GM12878 (cell line): ENCODE measurements at regions not wholly inside any gene's neighbourhood (a gene's known extent, or its start where the extent isn't known, plus 50 kb on each side); places are given as distances from the start of the nearest gene placed in this dataset.

Source experiments
- ATAC-seq: fragments of 200-7000 bp; cut with Tn5 transposase; 3 replicates; pipeline ENCODE4 v1.9.1; 2020; ENCODE audit warnings: mild to moderate bottlenecking, moderate library complexity
- BruUV-seq: library from RNA; stranded (reverse); fragments of 400-500 nt; replicated peaks from 2 replicates; lab custom pipeline; 2021; lab: Mats Ljungman, UMichigan
- CTCF ChIA-PET: fragments of 300-600 bp; sonication (Branson Sonifier 250); formaldehyde crosslinking; extraction: SDS; loops from one replicate; lab custom pipeline; 2021; ENCODE audit warnings: inconsistent platforms; lab: Yijun Ruan, JAX
- POLR2A ChIA-PET: fragments of 350-600 bp; formaldehyde crosslinking; extraction: SDS; loops from one replicate; lab custom pipeline; 2021; ENCODE audit warnings: inconsistent platforms; lab: Charles Lee
- RAD21 ChIA-PET: fragments of 300-600 bp; sonication (Branson Sonifier 250); formaldehyde crosslinking; loops from one replicate; lab custom pipeline; 2023; ENCODE audit warnings: antibody characterized with exemption; ENCODE audit not compliant: unreplicated experiment; lab: Charles Lee
- SMC1A ChIA-PET: fragments of 300-600 bp; sonication (Branson Sonifier 250); formaldehyde crosslinking; loops from one replicate; lab custom pipeline; 2023; ENCODE audit not compliant: unreplicated experiment, uncharacterized antibody; lab: Charles Lee
- DNase-seq: peaks from one replicate; pipeline ENCODE4 v3.0.0-alpha.2; 2011; ENCODE audit warnings: low read depth, low spot score
- FAIRE-seq: peaks from 3 replicates; lab custom pipeline; 2011; peaks lifted over from hg19 to GRCh38; lab: Jason Lieb, UNC
- H2AFZ ChIP-seq: 2 replicates; pipeline ENCODE4 v1.6.0; 2011; ENCODE audit warnings: low read depth, low read length, control low read depth; ENCODE audit not compliant: control insufficient read depth
- H3K27ac ChIP-seq: 2 replicates; pipeline ENCODE4 v1.5.1; 2011; ENCODE audit warnings: control low read depth; ENCODE audit not compliant: control insufficient read depth, insufficient read depth
- H3K27me3 ChIP-seq, 2 experiments: replicated peaks in 1 of 2; 2 replicates each; pipeline versions ENCODE4 v1.6.0 to v1.6.1; 2011; ENCODE audit warnings: low read length in 1 of 2; ENCODE audit not compliant: control insufficient read depth in 2 of 2, insufficient read depth in 2 of 2
- H3K36me3 ChIP-seq, 2 experiments: 2 replicates each; pipeline ENCODE4 v1.5.1; 2011; ENCODE audit warnings: low read length in 1 of 2; ENCODE audit not compliant: control insufficient read depth in 2 of 2, insufficient read depth in 2 of 2
- H3K4me1 ChIP-seq: 2 replicates; pipeline ENCODE4 v1.6.1; 2011; ENCODE audit warnings: mild to moderate bottlenecking, low read length, moderate library complexity, mixed read lengths; ENCODE audit not compliant: control insufficient read depth, insufficient read depth
- H3K4me2 ChIP-seq: 2 replicates; pipeline ENCODE4 v1.6.0; 2011; ENCODE audit warnings: control low read depth; ENCODE audit not compliant: control insufficient read depth, insufficient read depth
- H3K4me3 ChIP-seq: fragments of 200-600 bp; sonication (generic); 2 replicates; pipeline ENCODE4 v1.5.1; 2016
- H3K79me2 ChIP-seq: 2 replicates; pipeline ENCODE4 v1.6.0; 2011; ENCODE audit warnings: low read length; ENCODE audit not compliant: control insufficient read depth, insufficient read depth
- H3K9ac ChIP-seq: 2 replicates; pipeline ENCODE4 v1.8.0; 2011; ENCODE audit warnings: low read length, control low read depth, mixed read lengths; ENCODE audit not compliant: control insufficient read depth, insufficient read depth
- H3K9me3 ChIP-seq: replicated peaks from 3 replicates; pipeline ENCODE4 v1.5.1; 2011; ENCODE audit warnings: mild to moderate bottlenecking, low read length; ENCODE audit not compliant: control insufficient read depth, insufficient read depth
- H4K20me1 ChIP-seq: 2 replicates; pipeline ENCODE4 v1.6.0; 2011; ENCODE audit not compliant: control insufficient read depth, insufficient read depth
- CREB1 ChIP-seq: IDR thresholded peaks from 2 replicates; pipeline ENCODE4 v1.6.1; 2012; ENCODE audit warnings: low read depth, mild to moderate bottlenecking, inconsistent platforms
- EP300 ChIP-seq, 2 experiments: fragments of 150-350 bp in 1 of 2; IDR thresholded peaks; 2 replicates each; pipeline ENCODE4 v1.6.1; 2011 to 2012; ENCODE audit warnings: low read depth in 2 of 2, low read length in 2 of 2, borderline replicate concordance in 1 of 2, improper control_type of control experiment in 1 of 2, inconsistent platforms in 1 of 2; ENCODE audit not compliant: control insufficient read depth in 1 of 2
- HDGF ChIP-seq: fragments of 450-650 bp; IDR thresholded peaks from 2 replicates; pipeline ENCODE4 v1.6.1; 2016; ENCODE audit warnings: antibody characterized with exemption
- LARP7 ChIP-seq: fragments of 450-650 bp; IDR thresholded peaks from 2 replicates; pipeline ENCODE4 v1.6.1; 2017; ENCODE audit warnings: mild to moderate bottlenecking
- MTA2 ChIP-seq: fragments of 450-650 bp; IDR thresholded peaks from 2 replicates; pipeline ENCODE4 v1.6.1; 2016; ENCODE audit warnings: low read depth, mild to moderate bottlenecking, moderate library complexity
- NR2F1 ChIP-seq: fragments of 450-650 bp; conservative IDR thresholded peaks from 2 replicates; pipeline ENCODE4 v1.6.1; 2017; ENCODE audit warnings: mild to moderate bottlenecking
- SMAD1 ChIP-seq: fragments of 450-650 bp; IDR thresholded peaks from 2 replicates; pipeline ENCODE4 v1.6.1; 2018; ENCODE audit warnings: mild to moderate bottlenecking, low read depth; ENCODE audit not compliant: partially characterized antibody
- SREBF2 ChIP-seq: IDR thresholded peaks from 2 replicates; pipeline ENCODE4 v1.6.1; 2012; ENCODE audit warnings: mild to moderate bottlenecking, low read length
- STAT3 ChIP-seq: IDR thresholded peaks from 2 replicates; pipeline ENCODE4 v1.6.1; 2011; ENCODE audit warnings: low read depth, low read length, improper control_type of control experiment
- WGBS: methylation state at CpG from one replicate; pipeline ENCODE4 v1.1.6; 2016; ENCODE audit warnings: low lambda C conversion rate; ENCODE audit not compliant: insufficient replicate concordance, insufficient coverage; ENCODE audit errors: missing lambda C conversion rate; 5-methylcytosine and 5-hydroxymethylcytosine counted together
- in situ Hi-C: fragments of 300-500 bp; cut with MboI; formaldehyde crosslinking; loops from 9 replicates; pipeline ENCODE4 v1.14.3; 2018; ENCODE audit warnings: mixed read lengths
- intact Hi-C: fragments of 100-400 bp; cut with micrococcal nuclease; formaldehyde crosslinking; loops from one replicate; pipeline ENCODE4 v1.14.2; 2022; ENCODE audit not compliant: unreplicated experiment
- TF ChIP-seq, protein P1 (sequence below): fragments of 450-650 bp; IDR thresholded peaks from 2 replicates; pipeline ENCODE4 v1.6.1; 2017; ENCODE audit warnings: borderline replicate concordance
- TF ChIP-seq, protein P2 (sequence below): fragments of 450-650 bp; IDR thresholded peaks from 2 replicates; pipeline ENCODE4 v1.6.1; 2018; ENCODE audit warnings: mild to moderate bottlenecking, low read depth, moderate library complexity; ENCODE audit not compliant: partially characterized antibody

DNA sequence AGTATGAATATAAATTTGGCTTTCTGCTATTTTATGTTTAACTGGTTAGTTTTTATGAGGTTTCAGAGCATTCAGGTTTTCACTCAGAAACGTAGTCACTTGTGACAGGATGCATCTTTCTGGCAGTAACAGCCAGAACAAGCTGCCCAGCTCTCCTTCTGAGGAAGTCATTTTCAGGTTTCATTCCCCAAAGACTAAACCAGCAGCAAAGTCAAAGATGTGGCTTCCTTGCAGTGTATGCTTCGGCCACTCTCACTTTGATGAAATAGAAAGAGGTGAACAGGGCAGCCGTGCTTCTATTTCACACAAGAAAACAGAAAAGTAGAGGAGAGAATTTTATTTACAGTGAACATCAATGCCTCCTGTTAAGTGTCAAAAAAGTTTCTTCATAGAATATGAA is 469.1 kb downstream of the BTBD3 start:
- SMC1A ChIA-PET = no interaction called here
- POLR2A ChIA-PET = no interaction called here
- Histone ChIP-seq H3K79me2 (no peaks in the 10 kb centered on the region), H3K27ac (no peak overlapping the region), H3K9ac (no peak overlapping the region), H3K4me2 (no peak overlapping the region), H4K20me1 (no peaks in the 10 kb centered on the region), H3K27me3 (no peaks in the 10 kb centered on the region), H3K9me3 (no peaks in the 10 kb centered on the region), H3K4me3 (no peak overlapping the region), H3K36me3 (no peaks in the 10 kb centered on the region), H2AFZ (no peak overlapping the region), H3K4me1 (no peaks in the 10 kb centered on the region)
- no peak for TF ChIP-seq SMAD1
- TF ChIP-seq STAT3 = no peak
- TF ChIP-seq, protein P1, sequence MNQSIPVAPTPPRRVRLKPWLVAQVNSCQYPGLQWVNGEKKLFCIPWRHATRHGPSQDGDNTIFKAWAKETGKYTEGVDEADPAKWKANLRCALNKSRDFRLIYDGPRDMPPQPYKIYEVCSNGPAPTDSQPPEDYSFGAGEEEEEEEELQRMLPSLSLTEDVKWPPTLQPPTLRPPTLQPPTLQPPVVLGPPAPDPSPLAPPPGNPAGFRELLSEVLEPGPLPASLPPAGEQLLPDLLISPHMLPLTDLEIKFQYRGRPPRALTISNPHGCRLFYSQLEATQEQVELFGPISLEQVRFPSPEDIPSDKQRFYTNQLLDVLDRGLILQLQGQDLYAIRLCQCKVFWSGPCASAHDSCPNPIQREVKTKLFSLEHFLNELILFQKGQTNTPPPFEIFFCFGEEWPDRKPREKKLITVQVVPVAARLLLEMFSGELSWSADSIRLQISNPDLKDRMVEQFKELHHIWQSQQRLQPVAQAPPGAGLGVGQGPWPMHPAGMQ = no peak
- 6% methylated on average over 3 of the region's 3 CpGs for WGBS
- intact Hi-C loops (no loop called here), in situ Hi-C loops (no loop called here)
- DNase-seq = no peak
- no peak for FAIRE-seq
- BruUV-seq = no TSS peak
- CTCF ChIA-PET = no interaction called here
- ATAC-seq = no peak
- RAD21 ChIA-PET = no interaction called here

- intact Hi-C loops (no loop called here), in situ Hi-C loops (no loop called here)
- Histone ChIP-seq H4K20me1 (no peaks in the 10 kb centered on the region), H3K27ac (no peak overlapping the region), H2AFZ (no peak overlapping the region), H3K27me3 (no peaks in the 10 kb centered on the region), H3K4me3 (no peak overlapping the region), H3K36me3 (no peaks in the 10 kb centered on the region), H3K4me2 (no peak overlapping the region), H3K79me2 (no peaks in the 10 kb centered on the region), H3K9ac (no peak overlapping the region), H3K9me3 (no peaks in the 10 kb centered on the region), H3K4me1 (no peaks in the 10 kb centered on the region)
- ATAC-seq (no peak), DNase-seq (no peak), FAIRE-seq (no peak)
- ChIA-PET RAD21 (no interaction called here), POLR2A (no interaction called here), SMC1A (no interaction called here), CTCF (no interaction called here)
- WGBS = 48% methylated on average over 1 of the region's 1 CpG
- BruUV-seq = no TSS peak
- TF ChIP-seq CREB1 (no peak), MTA2 (no peak), NR2F1 (no peak), SREBF2 (no peak), HDGF (no peak), EP300 (IDR thresholded peaks at IDR 0.05; ENCODE audit: borderline replicate concordance in 1 of 2, control insufficient read depth in 1 of 2, low read depth in 2 of 2, low read length in 2 of 2) (no peak), LARP7 (no peak)
- TF ChIP-seq, protein P2, sequence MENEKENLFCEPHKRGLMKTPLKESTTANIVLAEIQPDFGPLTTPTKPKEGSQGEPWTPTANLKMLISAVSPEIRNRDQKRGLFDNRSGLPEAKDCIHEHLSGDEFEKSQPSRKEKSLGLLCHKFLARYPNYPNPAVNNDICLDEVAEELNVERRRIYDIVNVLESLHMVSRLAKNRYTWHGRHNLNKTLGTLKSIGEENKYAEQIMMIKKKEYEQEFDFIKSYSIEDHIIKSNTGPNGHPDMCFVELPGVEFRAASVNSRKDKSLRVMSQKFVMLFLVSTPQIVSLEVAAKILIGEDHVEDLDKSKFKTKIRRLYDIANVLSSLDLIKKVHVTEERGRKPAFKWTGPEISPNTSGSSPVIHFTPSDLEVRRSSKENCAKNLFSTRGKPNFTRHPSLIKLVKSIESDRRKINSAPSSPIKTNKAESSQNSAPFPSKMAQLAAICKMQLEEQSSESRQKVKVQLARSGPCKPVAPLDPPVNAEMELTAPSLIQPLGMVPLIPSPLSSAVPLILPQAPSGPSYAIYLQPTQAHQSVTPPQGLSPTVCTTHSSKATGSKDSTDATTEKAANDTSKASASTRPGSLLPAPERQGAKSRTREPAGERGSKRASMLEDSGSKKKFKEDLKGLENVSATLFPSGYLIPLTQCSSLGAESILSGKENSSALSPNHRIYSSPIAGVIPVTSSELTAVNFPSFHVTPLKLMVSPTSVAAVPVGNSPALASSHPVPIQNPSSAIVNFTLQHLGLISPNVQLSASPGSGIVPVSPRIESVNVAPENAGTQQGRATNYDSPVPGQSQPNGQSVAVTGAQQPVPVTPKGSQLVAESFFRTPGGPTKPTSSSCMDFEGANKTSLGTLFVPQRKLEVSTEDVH = no peak
These were observed 473.4 kb downstream of the BTBD3 start for GRCh38 chr20:12391099-12391498.
